D341Med (cell line): ENCODE measurements at regions not wholly inside any gene's neighbourhood (a gene's known extent, or its start where the extent isn't known, plus 50 kb on each side); places are given as distances from the start of the nearest gene placed in this dataset.

Source experiments
- DNase-seq: peaks from one replicate; pipeline ENCODE4 v3.0.0; 2012; ENCODE audit warnings: low spot score

DNA sequence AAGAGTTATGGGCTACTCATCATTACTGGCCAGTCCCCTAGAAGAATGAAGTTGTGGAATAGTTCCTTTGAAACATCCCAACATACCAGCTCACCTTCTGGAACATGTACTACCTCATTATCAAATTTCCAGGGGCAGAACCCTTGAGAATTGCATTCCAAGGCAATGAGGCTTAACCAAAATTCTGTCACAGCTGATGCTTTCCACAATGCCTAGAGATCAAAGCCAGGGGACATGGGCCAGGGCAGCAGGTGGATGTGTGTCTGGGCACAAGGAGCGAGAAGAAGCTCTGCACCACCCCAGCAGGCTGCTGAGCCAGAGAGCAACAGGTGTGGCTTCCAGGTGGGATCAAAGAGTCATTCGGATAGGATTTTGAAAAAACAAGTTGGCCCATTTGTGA is 362.1 kb downstream of the EFNB2 start:
- DNase-seq, result no peak

DNA sequence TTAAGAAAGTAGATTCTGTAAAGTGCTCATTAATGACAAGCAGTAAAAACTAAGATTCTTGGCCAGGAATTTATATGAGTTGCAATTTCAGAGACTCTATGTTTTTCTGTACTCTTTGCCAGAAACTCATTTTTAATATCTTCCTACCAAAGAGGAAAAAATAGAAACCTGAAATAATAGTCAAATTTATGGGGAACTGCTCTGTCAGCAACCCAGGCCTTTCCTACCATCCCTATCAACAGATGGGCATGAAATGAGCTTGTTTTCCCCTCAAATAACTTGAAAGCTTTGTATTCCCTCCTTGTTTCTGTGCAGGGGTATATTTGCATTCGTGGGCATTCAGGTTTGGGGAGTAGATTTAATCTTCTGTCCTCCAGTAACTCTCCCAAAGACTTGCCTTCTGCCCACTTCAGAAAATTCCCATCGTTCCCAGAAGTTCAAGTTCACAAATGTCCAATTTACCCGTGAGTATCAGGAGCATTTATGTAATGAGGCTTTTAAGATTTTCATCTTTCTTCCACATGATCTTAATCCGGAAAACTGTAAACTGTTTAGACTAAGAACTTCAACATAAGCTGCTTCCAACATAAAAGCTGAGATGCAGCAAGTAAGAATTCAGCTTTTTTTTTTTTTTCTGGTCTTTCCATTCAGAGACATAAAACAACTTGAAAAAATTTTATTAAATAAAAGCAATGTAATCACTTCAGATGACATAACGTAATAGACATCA is 363.1 kb downstream of the EFNB2 start:
- DNase-seq, result no peak

DNA sequence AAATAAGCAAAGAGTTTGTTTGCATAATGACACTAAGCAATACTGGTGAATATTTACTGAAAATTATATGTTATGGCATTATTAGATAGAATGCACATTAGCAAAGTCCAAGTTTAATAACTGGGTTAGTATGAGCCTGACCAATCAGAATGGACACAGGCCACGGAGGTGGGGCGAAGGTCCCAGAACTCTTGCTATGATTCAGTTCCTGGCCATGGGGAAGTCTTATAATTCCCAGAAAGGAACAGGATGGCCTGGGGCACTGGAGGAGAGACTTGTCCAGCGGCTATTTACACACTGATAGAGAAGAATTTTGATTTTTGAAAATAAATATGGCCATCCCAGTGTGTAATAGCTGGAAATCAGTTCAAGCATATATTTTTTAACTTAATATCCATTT is 372.0 kb downstream of the EFNB2 start:
- no peak for DNase-seq

DNA sequence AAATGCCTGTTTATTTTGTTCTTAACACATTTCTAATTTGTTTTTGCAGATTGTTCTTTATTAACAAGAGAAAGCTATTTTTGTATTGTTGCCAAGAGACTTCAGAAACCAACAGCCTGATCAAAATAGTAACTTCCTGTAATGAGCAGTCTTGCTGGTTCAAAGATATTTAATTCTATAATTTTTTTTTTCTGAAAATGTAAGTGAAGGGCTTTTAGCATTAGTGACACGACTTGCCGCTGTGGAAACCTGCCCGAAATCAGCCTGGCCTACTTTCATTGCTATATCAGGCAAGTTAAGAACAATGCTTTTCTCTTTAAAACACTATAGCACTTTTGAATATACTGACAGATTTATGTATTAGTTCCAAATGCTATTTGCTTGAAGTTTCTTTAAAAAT is 374.3 kb downstream of the EFNB2 start:
- no peak for DNase-seq

DNA sequence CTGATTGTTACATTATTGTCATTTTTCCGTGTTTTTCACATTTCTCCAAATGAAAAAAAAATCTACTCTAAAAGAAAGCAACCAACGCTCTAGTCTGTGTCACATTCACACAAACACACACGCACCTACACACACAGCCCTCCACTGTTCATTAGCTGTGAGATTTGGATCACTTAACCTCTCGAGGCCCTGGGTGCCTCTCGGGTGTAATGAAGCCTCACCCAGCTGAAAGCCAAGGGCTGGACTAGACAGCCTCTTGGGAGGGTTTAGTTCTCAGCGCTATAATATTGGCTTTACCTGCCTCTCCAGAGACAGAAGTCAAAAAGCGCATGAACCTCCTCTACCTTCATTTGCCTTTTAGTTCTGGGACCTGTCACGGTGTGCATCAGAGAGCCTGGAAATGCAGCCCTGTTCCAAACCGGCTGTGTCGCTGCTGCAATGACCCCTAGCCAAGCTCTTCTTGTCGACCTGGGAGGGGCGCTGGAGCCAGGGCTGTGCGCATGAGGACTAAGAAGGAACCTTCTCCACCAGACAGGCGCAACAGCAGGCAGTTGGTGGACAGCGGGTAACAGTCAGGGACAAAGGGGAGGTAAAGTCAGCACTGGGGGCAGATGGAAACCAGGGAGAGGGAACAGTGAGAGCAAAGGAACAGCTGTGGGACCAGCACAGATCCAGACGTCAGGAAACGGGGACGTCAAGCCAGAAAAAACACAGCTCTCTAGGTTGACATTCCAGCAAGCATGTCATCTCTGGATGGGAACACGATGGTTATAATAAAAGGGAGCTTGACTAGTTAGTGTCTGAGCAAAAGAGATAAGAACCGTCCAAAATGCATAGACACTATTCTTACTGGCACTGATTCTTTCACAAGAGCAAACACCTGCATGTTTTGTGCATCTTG is 375.9 kb downstream of the EFNB2 start:
- no peak for DNase-seq

DNA sequence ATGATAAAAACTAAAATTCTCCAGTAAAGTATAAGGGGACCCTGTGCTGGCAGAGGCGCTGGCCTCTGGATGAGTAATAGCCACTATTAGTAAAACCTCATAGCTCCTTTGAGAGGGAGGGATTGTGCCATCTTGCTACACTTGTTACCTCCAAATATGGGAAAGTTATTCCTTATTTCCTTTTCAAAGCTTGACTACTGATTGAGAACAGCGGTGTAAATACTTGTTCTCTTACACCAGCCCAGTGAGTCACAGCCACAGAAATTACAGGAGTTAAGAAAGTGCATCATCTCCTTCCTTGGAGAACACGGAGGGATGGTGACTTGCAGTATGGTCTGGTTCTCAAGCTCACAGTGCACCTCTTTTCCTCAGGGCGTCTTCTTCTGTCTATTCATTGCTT is 379.0 kb downstream of the EFNB2 start:
- DNase-seq, result no peak

DNA sequence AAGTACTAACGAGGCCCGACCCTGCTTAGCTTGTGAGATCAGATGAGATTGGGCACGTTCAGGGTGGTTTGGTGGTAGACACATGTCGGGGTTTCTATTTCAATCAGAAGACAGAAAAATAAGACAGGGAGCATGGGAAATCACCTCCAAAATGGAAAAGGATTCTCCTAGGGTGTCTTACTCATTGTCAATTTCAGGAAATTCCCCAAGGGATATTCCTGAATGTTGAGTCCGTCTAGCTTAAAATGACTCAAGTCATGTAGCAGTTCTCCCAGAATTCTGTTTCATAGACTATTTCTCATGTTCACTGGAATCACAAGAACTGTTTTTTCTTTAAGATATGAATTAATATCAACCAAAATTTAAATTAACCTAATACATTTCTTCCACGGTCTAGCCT is 380.1 kb downstream of the EFNB2 start:
- DNase-seq, result no peak

DNA sequence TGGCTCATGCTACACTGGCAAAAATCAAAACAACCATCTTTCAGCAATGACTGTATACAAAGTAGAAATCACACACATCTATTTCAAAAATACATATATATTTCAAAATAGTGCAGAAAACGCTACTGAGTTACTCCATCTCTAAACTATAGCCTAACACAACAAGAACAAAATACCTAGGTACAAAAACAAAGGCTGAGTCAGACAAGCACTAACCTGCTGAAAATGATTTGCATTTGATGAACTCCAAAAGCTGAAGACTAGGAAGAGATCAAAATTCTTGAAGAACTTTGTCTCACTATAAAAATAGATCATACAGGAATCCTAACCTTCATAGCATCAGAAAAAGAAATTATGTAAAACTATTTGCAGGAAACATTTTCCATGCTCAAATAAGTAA is 381.6 kb downstream of the EFNB2 start:
- no peak for DNase-seq

DNA sequence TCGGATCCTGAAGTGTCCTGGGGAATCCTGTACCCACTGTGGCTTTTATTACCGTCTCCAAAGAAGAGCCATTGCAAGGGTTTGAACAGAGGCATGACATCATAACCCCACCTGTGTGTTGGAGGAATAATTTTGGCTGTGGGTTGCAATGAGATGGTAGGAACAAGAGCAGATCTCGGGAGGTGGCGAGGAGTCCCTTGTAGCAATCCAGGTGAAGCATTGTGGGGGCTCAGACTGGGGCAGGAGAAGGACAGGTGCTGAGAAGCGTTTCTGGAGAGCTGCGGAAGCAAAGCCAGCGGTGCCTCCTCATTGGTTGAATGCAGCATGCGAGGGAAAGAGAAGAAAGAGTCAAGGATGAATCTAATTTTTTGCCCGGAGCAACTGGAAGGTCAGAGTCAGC is 382.4 kb downstream of the EFNB2 start:
- DNase-seq, result no peak

DNA sequence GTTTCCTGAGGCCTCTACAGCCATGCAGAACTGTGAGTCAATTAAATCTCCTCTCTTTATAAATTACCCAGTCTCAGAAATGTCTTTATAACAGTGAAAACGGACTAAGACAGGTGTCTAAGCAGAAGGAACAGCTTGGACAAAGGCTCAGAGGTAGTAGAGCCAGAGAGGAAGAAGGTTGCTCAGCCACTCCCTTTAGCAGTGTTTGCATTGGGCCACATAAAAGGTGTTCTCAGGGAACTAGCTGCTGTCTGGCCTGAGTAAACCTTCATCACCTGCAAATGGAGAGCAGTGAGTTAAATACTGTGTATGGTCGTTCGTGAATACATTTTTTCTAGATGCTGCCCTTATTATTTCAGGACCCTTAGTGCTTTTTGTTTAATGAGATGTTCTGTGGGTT is 383.4 kb downstream of the EFNB2 start:
- no peak for DNase-seq

DNA sequence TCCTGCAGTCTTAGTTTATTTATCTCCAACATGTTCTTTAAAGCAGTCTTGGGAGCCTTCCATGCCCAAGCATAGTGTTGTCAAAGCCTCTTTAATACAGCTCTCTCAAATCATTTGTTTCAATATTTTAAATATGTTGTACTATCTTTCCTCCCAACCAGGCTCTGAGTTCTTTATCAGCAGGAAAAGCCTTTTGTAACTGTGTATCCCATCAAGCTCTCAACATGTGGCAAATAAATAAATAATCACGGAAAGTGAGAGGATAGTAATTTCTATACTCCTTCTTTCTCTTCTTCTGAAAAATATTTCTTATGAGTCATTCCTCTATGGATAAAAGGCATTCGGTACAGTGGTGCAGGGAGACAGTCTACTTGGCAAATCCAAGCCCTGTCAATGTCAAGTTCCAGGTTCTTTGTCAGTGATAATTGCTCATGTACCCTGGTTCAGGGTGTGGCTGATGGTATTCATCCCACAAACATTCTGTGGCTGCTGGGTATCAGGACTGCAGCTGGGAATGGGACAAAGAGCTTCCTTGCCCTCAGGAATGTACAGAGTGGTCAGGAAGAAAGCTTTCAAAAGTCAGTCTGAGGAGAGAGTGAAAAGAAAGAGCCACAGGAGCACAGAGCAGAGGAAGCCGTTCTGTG is 384.3 kb downstream of the EFNB2 start:
- DNase-seq, result no peak

DNA sequence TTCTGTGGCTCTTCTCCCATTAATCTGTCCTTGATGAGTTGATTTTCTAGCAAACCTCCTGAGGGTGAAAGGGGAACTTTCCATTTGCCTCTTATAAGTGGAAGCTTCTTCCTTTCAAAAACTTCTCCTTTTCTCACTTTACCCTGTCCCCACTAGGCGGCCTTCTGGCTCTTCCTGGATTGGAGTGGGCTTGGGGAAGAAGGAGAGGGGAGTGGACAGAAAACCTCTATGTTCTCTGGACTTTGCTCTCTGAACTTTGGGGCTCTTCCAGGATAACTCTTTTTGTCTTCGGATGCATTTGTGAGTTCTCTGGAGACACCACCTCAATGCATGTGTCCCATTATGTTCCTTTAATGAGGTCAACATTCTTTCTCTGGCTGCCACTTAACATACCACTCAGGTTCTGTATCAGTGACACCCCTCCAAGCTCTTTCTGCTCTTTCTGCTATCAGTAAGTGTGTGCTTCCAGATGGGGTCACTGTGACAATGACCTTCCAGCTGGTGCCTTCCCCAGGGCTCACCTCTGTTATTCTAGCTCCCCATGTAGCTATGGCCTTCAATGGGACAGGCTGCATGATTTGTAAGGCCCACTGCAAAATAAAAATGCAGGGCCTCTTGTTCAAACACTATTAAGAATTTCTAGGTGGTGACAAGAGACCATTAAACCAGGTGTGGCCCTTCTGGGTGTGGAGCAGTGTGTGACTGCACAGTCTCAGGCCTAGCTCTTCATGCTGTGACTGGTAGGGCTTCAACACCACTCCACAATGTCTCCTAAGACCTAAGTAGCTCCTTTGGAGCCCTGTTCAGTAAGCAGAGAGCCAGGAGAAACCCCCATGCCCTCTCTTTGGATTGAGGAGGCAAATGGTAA is 389.2 kb downstream of the EFNB2 start:
- DNase-seq, result no peak

DNA sequence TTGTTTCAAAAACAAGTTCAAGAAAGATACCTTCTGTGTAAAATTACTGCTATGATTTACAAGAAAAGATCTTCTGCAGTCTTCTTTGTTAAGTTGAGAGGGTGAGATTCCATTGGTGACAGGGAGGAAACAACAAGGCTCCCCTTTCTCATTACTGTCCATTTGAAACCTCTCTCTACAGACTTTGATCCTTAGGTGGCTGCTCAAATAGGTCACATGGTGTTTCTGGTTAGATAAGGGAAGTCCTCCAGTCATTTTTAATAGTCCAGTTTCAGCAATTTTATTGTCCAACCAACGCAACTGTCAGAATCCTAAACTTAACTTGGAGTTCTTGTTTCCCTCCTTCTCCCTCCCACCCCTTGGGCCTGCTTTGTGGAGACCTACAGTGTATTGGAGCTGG is 390.4 kb downstream of the EFNB2 start:
- no peak for DNase-seq

DNA sequence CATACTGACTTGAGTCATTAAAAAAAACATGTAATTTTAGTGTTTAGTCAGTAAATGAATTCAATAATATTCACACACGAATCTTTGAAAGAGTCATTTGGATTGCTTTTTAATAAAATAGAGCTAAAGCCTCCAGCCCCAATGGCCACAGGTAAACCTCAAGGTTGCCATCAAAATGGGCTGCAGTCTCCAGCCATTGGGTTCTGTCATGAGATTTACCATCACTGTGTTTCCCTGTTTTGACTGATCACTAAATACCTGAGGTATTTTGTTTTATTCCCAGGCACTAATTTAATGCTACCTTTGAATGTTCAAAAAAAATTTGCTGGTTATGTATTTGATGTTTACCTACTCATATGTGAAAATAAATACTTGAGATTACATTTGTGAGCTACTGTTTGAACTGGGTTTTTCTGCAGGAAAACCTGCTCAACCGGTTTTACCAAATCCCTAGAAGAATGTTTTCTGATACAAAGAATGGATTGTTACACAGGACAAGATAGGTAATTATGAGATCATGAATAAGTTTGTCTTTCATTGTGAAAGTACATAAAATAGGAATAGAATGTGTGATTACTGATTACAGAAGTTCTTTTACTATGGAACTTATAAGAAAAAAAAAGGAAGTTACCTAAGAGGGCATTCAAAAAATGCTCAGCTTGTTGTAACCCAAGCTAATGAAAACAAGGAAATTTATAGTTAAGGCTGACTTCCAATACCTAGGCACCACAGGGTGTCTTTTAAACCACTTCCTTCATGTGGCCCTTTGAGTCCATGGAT is 391.3 kb downstream of the EFNB2 start:
- DNase-seq, result no peak

DNA sequence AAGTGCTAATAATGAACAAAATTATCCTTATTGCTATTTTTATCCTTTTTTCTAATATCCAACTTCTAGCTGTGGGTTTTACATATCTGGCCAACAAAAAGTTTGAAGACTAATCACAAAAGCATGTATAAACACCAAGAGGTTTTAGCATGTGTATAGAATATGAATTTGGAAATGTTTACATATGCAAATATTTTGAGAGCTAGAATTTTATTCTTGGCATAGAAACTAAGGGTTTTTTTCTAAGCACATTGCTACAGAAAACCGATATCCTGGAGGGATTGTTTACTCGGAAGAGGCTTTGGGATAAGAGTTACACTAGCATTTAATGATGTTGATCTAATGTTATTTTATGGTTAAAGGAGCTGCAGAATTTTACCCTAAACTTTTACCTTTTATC is 392.1 kb downstream of the EFNB2 start:
- no peak for DNase-seq

DNA sequence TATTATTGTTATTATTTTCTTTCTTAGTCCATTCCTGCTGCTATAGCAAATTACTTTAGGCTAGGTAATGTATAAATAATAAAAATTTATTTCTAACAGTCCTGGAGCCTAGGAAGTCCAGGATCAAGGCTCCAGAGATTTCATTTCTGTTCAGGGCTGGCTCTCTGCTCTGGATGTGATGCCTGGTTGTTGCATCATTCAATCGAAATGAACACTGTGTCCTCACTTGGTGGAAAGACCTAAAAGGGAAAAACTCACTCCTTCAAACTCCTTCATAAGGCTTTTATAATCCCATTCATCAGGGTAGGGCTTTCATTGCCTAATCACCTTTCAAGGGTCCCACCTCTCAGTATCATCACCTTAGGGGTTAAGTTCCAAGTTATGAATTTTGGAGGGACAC is 395.0 kb downstream of the EFNB2 start:
- DNase-seq, result no peak

DNA sequence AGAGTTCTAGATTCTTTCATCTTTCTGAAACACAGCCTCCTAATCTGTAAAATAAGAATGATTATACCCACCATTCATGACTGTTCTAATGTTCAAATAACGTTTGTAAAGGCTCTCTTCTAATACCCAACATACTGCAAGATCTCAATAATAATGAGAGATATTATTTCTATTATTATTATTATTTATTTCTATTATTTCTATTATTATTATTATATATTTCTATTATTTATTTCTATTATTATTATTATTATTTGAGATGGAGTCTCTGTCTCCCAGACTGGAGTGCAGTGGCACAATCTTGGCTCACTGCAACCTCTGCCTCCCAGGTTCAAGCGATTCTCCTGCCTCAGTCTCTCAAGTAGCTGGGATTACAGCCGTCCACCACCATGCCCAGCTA is 395.5 kb downstream of the EFNB2 start:
- no peak for DNase-seq

DNA sequence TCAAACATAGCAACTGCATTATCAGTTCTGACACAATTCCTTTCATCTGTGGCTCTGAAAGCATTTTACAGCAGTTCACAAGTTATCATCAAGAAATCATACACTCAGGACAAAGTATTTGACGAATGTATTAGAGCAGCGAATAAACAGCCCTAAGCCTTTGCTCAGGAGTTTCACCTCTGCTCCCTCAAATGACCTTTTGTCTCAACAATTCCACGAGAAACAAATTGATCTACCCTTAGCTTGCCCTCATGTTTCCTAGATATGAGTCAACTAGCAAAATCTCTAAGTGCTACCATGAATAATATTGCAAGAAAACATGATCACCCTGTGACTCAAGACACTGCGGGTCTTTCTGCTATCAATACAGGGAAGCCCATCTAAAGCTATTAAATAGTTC is 396.1 kb downstream of the EFNB2 start:
- DNase-seq, result no peak

DNA sequence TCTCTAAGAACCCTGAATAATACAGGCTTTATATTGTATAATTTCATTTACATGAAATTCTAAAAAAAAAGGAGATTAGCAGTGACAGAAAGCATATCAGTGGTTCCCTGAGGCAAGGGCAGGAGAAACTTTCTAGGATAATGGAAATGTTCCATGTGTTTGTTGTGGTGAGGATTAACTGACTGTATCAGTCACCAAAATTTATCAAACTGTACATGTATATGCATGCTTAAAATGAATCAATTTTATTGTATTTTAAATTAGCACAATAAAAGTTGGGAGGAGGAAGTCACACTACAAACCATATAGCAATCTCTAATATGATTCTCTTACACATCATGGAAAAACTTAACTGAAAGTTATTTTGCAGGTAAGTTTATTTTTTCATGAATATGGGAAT is 396.8 kb downstream of the EFNB2 start:
- no peak for DNase-seq

DNA sequence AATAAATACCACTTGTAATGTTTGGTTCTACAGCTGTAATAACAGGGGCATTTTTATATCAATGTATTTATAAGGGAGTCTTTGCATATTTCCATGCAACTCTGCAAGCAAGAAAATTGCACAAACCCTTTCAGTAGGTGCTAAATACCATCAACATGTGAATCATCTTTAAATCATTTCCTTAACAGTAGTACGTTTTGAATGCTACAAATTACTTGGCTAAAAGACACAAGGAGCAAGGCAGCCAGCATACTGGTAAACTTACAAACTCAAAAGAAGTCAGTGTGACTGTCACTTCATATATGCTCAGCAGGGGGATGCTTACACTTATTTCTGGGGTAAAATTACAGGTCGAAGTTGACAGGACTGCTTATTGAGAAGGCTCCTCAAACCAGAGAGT is 402.4 kb downstream of the EFNB2 start:
- DNase-seq, result no peak

DNA sequence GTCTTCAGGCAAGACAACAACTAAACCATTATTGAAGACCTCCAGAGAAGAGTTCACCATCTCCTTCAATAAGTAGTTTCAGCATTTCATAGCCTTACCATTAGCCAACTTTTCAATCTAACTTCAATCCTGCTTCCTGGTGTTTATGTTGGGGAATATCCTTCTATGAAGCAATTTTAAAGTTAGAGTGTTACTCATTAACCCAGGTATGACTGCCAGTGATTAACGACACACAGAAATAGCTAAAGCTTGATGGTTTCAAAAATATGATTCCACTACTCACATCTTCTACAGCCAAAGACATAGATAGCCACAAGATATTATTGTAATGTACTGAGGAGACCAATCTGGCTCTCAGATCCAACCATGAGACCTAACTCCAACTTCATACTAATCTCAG is 403.2 kb downstream of the EFNB2 start:
- no peak for DNase-seq
